NOMO-1 treated with DMSO at 0.1 percent for 48 hours (cell line): ENCODE measurements at regions not wholly inside any gene's neighbourhood (a gene's known extent, or its start where the extent isn't known, plus 50 kb on each side); places are given as distances from the start of the nearest gene placed in this dataset.

ENCODE experiments used
- DNase-seq: peaks from one replicate; lab custom pipeline; 2025; ENCODE audit not compliant: unreplicated experiment; lab: John Stamatoyannopoulos, UW

DNA sequence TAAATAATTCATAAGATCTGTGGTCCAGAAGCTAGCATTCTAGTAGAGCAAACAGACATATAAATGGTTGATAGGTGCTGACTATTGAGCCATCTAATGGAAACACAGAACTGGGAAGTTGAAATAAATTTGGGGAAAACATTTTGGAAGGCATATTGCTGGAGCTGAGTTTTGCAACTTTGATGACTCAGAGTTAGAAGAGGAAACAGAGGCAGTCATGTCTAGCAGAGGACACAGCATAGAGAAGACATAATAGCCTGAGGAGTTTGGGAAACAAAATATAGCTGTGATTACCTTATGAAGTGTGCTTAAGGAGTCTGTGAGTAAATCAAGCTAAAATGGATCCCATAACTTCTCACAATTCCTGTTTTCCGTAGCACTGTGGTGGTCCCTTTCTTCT, 86.9 kb upstream of the FLRT2 start:
- no peak for DNase-seq

DNA sequence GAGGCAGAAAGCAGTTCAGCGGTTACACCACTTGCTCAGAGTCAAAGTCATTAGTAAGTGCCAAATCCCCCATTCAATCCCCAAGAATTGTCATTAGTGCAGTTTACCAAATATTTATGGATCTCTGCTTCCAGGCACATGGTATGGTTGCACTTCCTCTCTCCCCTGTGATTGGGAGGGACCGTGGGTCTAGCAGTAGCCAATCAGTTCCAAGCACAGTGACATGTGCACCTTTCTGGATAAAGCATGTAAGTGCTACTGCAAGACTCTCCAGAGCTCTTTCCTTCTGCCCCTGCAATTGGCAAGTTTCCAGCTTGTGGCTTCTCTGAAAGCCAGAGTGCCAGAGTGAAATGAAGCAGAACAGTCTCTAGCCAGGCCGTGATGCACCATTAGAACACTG, 85.3 kb upstream of the FLRT2 start:
- no peak for DNase-seq

DNA sequence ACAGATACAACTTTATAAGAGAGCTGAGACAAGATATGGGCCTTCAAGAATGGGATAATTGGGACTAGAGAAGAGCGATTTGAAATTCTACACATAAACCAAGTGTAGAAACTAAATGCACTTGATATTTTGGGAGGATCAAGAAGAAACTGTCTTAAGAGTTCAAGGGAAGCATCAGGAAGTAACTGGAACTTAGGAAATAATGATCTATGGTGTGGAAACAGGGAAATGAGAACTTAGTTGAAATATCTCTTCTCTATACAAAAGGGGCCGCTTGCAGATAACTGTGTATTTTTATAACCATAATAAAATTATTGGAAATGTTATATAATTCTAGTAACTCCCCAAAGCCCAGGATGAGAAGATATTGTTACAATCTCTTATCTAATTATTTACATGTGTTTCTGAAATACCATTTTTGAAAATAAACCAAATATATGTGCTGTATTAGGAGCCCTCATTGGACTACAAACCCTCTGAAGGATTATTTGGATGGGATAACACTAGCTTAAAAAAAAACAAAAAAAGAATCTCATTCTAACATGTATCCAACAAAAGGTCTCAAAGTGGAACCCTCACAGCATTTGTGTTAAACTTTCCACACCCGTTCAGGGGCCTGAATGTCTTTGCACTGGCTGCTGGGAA, 84.7 kb upstream of the FLRT2 start:
- no peak for DNase-seq

DNA sequence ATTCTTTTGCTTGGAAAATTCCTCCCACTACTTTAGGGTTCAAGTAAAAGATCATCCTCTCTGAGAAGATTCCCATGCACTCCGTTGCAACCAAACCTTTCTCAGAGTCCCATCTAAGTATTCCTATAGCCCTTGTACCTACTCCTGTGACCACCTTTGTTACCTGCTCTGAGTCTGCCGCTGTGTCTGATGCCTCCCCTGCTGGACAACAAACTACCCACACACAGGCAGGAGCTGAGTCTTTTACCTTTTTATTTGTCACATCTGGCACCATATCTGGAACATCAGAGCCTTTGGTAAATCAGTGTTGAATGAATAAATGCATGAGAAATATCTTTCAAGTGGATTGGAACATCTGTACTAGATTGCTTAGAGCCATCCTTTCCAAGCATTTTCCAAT, 82.1 kb upstream of the FLRT2 start:
- no peak for DNase-seq

DNA sequence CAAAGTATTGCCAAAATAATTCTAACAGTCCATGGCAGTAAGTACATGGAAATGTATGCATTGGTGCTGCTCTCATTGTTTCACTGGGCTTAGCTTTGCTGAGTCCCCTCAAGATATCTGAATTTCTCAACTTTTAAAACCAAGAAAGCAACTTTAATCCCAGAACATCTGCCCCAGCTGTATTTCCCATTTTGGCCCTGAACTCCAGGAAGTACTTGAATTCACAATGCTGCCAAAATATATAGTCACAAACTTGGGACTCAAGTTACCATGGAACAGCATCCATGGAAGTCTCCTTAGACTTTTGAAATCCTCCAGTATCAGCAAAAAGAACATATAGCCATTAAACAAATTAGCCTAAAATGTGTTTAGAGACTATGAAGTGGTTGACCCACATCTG, 78.5 kb upstream of the FLRT2 start:
- DNase-seq = no peak

DNA sequence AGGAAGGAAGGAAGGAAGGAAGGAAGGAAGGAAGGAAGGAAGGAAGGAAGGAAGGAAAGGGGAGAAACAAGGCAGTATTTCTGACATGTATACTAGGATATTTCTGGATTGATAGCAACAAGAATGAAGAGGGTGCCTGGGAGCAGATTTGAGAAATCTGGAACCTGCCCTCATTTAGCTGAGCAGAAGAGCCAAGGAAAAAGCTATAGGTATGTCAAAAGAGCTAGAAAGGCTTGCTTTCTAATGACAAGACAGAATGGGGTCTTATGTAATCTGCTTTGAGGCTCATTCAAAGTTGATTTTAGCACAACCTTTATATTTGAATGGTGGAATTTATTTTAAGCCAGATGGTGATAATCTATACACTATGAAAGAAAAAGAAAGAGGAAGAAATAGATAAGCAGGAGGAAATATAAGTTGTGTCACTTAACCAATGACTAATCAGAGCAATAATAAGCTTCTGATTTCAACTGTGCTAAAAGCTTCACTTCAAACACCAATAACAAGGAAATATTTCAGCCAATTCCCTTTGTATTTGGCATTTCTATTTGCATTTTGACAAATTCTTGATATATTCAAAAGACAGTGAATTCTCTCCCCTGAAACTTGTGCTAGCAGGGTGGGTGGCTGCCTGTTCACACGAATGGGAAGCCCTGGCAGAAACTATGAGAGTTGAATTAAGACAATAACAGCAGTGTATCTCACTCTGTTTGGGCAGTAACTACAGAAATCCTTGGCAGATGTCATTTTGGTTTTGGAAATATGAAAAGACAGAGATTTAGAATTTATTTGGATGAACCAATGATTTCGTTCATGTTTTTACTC, 76.3 kb upstream of the FLRT2 start:
- no peak for DNase-seq

DNA sequence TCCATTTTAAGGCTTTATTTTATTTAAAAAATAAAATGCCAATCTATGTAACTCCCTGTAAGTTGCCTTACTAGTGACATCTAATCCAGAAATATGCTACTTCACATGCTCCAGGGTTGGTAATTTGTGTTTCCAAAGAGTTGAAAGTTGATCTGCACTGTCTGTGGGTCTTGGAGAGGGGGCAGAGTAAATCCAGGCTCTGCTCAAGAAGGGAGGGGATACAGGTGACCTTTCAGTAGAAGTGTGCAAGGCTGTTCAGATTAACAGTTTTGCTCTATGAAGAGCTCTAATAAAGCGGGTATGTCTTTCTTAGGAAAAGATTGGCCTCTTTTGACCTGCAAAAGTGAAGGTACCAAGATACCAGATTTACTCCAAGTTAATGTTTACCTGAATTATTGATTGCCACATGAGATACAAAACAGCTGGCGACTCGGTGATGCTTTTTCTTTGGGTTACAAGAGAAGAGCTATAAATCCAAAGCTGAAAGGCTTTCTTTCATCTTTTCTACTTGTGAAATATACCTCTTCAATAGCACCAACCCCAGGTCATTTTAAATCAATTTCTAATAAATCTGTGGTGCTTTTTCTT, 75.6 kb upstream of the FLRT2 start:
- DNase-seq = no peak

DNA sequence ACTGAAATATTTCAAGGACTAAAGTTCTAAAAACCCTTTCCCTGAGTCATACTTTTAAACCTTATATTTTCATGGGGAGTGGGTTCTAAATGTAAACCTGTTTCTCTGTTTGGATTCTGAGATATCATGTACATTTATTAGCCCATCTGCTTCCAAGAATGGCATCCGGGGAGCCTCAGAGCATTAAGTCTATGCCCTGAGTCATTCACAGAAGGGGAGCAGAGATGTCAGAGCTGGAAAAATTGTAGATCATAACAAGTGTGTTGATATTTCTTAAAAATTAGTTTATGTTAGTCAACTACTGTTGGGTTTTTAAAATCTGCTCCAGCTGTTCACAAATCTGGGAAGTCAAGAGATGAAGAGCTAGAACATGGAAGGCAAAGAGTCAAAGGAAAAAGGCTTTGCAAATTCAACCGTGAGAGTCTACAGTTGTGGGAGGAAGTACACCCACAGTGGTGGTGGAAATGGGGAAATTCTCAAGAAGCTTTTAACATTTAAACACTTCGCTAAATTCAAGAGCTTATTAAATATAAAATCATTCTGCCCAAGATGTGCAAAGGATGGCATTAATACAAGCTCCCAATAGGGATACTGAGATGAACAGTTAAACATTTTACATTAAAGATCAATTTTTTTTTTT, 70.5 kb upstream of the FLRT2 start:
- DNase-seq = no peak

DNA sequence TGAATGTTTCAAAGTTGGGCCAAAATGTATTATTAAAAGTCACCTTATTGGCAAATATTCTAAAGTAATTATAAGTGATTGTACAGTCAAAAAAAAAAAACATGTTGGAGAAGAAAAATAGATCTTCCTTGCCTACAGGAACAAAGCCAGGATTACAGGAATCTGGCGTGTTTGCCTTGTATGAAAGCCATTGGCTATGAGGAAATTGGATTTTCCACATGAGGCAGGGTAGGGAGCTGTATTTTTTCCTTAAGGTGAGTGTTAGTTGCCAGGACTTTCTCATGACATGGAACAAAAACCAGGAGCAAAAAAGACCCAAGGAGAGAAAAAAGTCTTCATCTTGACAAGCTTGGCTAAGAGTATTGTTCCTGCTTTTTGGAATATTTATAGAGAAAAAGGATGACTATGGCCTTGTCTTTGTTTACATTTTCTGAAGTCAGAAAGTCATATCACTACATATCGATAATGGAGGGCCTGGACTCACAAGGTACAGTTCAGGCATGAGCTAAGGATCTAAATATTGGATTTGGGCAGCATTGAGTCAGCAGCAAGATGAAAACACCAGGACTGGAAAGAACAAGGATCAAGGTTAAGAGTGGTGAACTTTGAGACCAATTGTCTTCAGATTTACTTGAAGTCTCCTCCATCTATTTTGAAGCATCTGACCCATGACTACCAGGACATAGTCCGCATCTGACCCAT, 68.4 kb upstream of the FLRT2 start:
- no peak for DNase-seq

DNA sequence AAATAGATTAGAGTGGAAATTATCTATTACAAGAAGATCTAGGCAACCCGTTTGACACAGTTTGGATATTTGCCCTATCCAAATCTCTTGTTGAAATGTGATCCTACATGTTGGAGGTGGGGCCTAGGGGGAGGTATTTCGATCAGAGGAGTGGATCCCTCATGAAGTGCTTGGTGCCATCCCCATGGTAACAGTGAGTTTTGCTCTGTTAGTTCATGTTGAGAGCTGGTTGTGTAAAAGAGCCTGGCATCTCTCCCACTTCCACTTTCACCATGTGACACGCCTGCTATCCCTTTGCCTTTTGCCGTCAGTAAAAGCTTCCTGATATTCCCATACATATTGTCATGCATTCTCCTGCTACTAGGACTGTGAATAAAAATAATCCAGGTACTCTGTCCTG, 66.4 kb upstream of the FLRT2 start:
- no peak for DNase-seq

DNA sequence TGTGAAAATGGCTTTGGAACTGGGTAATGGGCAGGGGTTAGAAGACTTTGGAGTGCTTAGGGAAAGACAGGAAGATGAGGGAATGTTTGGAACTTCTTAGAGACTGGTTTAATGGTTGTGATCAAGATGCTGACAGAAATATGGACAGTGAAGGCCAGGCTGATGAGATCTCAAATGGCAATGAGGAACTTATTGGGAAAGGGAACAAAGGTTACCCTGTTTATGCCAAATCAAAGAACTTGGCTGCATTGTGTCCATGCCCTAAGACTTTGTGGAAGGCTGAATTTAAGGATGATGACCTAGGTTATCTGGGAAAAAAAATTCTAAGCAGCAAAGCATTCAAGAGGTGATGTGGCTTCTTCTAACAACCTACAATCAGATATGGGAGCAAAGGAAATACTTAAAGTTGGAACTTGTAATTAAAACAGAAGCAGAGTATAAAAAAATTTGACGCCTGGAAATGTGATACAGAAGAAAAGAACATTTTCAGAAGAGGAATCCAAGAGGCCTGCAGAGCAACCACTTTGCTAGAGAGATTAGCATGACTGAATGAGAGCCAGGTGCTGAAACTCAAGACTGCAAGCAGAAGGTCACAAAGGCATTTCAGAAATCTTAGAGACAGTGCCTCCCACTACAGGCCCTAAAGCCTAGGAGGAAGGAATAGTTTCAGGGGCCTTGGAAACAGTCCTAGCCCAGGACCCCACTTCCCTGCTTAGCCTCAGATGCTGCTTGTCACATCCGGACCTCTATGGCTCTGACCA, 65.6 kb upstream of the FLRT2 start:
- DNase-seq = no peak

DNA sequence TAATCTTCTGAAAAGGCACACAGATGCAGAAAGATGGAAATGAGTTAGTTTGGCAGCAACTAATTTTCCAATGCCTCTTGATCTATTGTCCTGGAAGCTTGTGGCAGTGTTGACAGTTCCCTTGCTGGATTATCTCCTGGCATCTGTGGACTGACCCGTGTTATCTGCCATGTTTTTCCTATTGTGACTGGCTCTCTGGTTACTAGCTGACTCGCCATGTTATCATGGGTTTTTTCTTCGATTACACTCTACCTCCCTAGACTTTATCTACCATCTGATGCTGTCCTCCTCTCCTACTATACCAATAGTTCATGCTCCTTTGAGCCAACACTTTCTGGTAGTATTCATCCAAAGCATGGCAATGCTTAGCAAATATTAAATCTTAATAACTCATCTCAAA, 63.3 kb upstream of the FLRT2 start:
- no peak for DNase-seq

DNA sequence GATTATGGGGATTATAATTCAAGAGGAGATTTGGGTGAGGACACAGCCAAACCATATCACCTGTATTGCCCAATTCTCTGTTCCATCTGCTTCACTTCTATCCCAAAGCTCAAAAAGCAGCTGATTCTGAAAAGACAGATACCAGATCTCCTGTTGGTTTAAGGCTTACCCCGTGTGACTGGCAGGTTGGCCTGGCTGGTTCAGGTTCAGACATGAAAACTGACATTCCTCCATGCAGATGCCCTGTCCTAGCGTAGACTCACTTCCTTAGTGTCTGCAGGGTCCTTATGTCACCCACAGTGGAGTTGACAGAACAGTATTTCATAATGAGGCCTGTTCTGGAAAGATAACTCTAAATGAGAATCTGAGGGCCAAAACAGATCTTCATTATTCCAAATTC, 61.1 kb upstream of the FLRT2 start:
- DNase-seq = no peak

DNA sequence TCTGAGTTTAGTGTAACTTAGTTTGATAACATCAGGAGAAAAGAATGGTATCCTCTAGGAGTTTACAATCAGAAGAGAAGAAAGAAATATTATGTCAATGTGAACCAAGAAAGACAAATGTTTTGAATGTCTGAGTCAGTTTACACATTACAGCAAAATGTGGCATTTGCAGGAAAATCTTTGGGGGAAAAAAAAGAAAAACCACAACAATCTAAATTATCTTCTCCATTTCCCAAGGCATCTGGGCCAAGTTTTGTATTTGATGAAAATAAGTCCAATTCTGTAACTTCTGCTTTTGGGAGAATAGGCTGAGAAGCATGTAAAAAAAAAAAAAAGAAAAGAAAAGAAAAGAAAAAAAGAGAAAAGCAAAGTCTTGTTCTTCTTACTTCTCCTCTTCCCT, 58.8 kb upstream of the FLRT2 start:
- no peak for DNase-seq

DNA sequence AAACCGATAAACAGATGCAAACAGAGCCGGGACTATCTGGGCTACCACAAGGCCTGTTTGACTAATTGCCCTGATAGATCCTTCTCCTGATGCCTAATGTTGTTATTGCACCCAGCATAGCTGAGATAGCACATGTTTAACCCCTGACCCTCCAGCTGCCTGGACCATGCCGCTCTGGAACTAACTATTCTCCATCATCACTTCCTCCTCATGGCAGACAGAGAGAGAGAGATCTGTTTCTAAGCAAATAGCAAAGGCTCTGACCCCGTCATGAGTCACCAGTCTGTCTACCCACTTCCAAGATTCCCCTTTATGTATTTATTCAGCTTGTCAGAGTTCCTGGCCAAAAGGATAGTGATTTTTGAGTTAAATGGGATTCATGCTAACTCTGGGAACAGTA, 58.2 kb upstream of the FLRT2 start:
- no peak for DNase-seq

DNA sequence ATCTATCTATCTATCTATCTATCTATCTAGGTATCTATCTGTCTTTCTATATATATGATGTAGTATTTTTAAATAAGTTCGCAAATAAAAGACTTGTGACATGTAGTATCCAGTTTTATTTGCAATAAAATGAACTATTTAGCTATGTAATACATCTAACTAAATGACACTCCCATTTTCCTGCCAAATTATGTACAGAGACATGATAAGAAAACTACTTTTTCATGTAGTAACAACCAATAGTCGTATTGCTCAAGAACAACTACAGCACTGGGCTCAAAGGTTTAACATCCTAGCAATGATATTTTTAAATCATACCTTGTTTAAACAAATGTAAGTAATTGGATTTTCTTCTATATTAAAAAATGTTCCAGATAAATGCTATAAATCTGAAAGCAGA, 55.5 kb upstream of the FLRT2 start:
- DNase-seq = no peak

DNA sequence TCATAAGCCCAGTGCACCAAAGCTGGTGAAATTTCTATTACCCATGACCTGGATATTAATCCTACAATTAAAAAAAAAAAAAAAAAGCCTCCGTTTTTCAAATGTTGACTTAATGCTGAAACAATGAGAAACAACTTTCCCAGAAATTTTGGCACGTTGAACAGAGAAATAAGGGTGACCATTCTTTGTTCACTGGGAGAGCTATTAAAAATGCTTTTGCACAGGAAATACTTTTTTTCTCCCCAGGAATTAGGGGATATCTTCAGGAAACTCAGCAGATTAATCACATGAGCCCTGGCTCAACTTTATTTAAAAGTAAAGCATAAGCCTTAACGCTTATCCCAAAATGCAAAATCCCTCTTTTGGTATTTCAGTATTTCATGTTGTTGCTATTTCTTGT, 54.8 kb upstream of the FLRT2 start:
- no peak for DNase-seq

DNA sequence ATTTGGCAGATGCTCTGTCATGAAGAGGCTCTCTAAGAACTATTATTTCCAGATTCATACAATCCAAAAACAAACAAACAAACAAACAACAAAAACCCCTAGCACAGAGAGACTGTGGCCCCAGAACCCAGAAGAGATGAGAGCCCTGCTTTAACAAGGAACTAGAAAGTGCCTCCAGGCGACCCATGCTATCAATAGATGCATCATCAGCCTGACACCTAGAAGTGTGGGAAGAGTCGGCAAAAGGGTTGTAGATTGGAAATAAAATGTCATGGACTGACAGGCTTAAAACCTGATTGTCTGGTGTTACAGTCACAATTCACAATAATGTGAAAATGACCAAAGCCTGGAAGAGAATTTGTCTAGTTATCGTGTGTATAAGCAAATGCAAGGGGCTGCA, 50.6 kb upstream of the FLRT2 start:
- DNase-seq = no peak

DNA sequence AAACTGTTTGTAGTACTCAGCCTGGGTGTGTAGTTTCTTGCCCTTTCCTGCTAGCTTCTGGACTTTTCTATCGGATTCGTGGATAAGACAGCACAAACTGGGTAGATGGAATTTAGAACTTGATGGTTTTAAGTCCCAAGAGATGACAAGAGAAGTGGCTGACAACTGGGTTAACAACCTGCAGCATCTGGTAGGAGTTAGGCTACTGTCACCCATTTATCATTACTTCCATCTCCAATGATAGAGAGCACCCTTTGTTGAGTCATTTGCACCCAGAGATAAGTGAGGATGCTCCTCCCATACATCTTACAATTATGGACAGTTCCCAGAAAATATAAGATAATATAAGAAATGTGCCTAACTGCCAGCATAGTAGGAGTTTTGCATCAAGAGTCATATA, 50.2 kb upstream of the FLRT2 start:
- DNase-seq = no peak
